Suppressor macrophage treated with lipopolysaccharide for 4 hours (primary cell): ENCODE measurements at regions not wholly inside any gene's neighbourhood (a gene's known extent, or its start where the extent isn't known, plus 50 kb on each side); places are given as distances from the start of the nearest gene placed in this dataset.

Experiments used
- DNase-seq: peaks from one replicate; pipeline ENCODE4 v3.0.0-alpha.2; 2020

DNA sequence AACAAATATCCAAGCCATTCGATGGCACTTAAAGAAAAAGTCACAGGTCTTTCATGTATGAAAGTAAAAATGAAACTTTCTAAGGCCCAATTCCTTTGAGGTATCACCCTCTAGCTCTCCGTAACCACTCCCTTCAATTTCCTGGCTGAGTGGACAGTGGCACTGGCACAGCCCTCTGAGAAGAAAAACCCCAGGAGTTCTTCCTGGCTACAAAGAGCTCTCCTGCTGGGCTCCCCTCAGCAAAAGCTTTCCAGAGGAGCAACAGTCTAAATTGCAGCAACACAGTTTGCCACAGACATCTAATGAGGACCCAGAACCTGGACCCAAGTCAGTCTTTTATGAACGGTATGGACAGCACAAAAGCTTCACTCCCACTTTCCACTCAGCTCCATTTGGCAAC lies 71.8 kb downstream of the FUNDC1 start:
- no peak for DNase-seq

DNA sequence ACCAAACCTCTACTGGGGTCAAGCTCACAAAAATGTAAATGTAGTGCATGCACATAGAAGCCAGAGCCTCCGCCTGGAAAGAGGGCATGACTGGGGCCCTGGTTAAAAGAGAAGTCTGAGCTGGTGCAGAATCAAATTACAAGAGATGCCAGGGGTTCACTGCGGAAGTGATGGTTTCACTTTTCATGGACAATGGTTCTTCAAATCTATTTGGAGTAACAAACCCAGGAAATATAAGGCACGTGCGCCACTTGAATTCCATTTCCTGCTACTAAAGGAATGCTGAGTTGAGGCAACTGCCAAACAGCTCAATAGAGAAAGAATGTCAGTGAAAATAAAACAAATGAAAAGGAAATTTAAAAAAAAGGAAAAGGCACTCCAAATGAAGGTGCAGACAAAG lies 79.8 kb downstream of the FUNDC1 start:
- peak; percentile 52 for DNase-seq

DNA sequence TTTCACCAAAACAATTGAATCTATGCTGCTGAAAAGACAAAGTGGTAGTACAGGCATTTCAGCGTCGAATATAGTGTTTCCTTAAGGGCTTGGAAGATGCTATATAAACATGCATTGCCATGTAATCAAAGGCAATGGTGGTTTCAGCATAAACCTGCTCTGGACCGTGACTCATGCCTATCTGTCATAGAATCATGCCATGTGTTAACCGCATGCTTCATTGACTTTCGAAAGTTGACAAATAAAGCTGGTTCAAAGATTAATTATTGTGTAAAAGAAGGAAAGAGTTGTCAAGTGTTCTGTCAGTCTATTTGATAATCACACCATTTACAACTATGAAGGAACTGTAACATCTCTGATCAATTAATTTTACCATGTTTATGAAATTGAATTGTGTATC lies 83.2 kb downstream of the FUNDC1 start:
- no peak for DNase-seq

DNA sequence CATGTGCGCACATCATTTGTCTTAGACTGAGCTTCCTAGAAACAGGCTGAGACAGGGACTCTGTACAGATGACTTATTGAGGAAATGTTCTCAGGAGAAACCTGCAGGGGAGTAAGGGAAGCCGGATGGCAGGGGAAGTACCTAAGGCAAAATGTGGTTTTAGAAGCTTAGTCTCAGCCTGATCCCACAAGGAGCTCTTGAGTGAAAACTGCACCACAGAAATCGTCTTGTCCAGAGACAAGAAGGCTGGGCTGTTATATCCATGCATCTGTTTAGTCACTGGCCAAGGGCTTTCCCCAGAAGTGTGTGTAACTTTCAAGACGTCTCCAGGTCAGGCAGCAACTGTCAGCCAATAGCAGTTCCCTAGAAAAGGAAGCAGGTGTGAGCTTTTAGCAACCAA lies 86.0 kb downstream of the FUNDC1 start:
- DNase-seq, result no peak

DNA sequence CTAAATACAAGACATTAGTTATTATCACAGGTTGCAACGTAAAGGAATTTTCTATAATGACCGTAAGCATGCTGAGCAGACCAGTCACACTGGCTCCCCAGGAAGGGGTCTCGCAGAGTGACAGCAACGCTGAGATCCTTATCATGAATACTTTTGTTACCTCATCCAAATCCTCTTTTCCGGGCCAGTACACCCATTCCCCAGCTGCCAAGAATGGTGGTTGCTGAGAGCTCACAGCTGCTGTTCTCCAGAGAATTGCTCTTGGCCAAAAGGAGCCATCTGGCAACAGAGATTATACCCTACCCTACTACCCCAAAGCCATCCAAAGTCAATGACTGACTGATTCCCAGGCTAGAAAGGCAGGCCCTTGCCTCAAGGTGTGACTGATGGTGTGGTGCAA lies 91.6 kb downstream of the FUNDC1 start:
- DNase-seq, result no peak

DNA sequence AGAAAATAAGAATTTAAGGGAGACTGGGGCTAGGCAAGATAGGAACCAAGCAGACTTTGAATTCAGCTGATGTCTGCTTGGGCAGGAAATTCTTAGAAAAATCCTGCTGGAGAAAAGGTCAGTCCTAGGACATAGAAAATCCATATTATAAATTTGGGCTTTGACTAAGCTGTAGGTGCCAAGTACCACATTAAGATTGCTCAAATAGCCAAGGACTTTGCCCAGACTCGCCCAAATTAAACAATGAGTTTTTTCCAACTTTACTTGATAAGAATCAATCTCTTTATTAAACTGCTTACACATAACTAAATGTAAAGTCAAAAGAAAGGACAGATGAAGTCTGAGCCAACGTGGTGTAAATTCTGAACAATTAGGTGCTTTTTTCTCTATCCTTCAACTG lies 95.4 kb downstream of the FUNDC1 start:
- no peak for DNase-seq

DNA sequence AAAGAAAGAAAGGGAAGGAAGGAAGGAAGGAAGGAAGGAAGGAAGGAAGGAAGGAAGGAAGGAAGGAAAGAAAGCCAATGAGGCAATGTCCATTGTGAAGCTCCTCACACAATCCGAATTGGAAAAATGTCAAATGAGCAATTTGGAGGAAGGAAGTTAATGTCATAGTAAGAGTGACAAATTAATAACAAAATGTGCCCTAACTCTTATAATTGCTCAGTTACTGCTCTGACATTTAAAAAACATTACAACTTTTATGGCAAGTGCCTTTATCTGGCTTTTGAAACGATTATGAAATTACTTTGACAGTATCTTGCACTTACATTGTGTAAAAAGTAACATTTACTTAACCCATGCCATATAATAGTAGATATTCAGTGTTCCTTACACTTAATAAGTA lies 96.5 kb upstream of the EFHC2 start:
- no peak for DNase-seq

DNA sequence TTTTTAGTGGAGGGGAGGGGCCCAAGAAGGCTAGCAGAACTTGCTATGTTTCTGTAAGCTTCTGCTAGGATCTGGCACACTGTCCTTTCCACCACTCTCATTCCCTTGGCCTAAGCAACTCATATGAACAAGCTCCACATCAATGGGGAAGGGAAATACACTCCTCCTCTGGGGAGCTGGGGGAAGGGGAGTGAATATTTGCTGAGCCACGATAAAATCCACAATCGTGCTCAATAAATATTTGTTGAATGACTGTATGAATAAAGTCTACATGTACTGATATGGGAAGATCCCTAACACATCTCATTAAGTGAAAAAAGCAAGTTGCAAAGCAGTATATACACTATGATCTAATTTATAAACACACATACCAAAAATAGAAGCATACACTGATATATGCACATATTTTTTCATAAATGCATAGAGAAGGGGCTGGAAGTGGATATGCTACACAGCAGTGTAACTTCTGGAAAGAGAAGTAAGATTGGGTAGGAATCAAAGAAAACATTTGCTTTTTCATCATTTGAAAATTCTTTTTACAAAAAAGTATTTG lies 95.8 kb upstream of the EFHC2 start:
- DNase-seq, result no peak

DNA sequence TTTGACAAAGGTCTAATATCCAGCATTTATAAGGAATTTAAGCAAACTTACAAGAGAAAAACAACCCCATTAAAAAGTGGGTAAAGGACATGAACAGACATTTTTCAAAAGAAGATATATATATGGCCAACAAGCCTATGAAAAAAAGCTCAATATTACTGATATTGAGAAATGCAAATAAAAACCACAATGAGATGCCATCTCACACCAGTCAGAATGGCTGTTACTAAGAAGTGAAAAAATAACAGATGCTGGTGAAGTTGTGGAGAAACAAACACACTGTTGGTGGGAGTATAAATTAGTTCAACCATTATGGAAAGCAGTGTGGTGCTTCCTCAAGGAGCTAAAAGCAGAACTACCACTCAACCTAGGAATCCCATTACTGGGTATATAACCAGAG lies 91.6 kb upstream of the EFHC2 start:
- DNase-seq, result no peak

DNA sequence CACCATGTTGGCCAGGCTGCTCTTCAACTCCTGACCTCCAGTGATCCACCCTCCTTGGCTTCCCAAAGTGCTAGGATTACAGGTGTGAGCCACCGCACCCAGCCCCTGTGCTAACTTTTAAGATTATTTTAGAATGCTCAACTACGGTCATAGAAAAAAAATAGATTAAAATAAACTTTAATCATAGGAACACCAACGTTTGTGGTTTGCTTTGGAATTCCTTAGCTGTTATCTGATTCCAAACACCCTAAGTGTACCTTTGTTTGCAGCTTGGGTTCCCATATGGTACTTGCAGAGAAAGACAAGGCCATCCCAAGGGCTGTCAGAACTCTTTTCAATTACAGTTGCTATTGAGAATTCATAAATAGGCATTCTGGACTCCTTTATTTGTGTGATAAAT lies 90.1 kb upstream of the EFHC2 start:
- no peak for DNase-seq

DNA sequence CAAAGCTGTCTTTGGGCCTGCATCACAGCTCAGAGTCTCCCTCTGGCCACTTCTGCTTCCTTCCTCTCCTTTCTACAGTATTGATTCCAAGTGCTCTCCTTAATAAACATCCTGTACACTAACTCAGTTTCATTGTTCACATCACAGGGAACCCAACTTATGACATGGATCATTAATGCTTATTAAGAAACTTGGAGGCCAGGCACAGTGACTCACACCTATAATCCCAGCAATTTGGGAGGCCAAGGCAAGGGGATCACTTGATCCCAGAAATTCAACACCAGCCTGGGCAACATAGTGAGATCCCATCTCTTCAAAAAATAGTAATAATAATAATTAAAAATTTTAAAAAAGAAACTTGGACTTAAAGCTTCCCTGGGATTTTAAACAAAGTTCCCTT lies 89.2 kb upstream of the EFHC2 start:
- no peak for DNase-seq

DNA sequence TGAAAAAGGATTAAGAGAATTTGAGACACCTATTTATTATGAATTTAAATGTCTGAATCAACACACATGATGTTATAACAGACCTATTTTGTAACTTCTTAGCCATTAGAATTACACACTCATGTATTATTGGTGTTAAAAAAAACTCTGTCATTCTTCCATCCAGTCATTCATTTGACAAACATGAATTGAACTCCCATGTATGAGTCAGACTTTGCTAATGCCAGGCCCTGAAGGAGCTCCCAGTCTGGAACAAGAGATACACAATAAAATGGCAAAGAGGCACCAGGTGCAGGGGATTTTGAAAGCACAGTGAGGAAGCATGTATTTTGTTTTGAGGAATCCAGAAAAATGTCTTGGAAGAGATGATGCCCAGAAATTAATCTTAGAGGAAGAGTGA lies 87.7 kb upstream of the EFHC2 start:
- DNase-seq, result peak; percentile 29

DNA sequence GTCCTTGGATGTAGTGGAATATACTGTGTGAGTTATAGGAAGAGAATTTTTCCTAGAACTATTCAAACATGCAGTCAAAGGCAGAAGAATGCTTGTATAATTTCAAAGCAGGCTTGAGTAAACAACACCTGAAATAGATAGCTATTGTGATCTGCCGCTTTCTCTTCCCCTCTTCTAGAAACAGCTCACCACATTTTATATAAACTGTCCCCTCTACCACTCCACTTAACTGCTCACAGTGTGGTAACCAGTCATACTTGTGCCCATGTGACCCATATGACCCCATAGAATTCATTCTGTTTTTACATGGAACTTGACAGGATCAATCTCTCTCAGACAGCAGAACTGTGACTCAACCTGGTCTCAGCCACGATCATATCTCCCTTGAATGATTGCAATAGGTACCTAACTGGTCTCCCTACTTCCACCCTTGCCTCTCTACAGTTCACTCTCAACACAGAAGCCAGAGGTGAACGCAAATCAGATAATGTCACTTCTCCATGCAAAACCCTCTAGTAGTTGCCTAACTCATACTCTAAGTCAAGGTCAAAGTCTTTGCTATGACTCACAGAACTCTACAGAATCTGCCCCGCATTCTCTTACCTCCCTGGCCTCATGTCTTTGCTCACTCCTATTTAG lies 85.6 kb upstream of the EFHC2 start:
- no peak for DNase-seq

DNA sequence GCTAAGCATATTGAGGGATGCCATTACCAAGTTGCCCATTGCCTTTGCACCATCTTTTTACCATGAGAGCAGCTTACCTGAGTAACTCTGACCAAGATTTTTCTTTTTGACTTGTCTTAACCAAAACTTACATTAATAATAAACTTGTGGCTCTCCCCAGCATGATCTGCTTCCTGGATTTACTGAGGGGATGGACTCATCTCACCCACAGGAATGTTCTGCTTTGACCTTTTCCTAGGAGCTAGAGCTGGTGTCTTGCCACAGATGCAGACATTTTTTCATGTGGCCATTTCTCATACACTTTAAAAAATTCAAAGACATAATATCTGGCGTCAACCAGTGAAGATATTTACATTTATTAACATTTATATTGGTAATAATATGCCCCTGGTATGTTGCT lies 79.2 kb upstream of the EFHC2 start:
- DNase-seq, result no peak

DNA sequence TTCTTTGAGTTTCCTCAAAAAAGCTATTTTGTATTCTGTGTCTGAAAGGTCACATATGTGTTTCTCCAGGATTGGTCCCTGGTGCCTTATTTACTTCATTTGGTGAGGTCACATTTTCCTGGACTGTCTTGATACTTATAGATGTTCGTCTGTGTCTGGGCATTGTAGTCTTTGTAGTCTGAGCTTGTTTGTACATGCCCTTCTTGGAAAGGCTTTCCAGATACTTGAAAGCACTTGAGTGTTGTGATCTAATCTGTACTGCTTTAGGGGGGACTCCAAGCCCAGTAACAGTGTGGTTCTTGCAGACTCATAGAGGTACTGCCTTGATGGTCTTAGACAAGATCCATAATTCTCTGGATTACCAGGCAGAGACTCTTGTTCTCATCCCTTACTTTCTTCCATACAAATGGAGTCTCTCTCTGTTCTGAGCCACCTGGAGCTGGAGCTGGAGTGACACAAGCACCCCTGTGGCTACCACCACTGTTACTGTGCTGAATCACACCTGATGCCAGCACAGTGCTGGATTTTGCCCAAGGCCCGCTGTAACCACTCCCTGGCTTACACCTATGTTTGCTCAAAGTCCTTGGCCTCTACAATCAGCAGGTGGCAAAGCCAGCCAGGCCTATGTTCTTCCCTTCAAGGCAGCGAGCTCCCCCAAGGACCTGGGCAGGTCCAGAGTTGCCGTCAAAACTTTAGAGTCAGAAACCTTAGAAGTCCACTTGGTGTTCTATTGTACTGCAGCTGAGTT lies 72.3 kb upstream of the EFHC2 start:
- DNase-seq, result no peak

DNA sequence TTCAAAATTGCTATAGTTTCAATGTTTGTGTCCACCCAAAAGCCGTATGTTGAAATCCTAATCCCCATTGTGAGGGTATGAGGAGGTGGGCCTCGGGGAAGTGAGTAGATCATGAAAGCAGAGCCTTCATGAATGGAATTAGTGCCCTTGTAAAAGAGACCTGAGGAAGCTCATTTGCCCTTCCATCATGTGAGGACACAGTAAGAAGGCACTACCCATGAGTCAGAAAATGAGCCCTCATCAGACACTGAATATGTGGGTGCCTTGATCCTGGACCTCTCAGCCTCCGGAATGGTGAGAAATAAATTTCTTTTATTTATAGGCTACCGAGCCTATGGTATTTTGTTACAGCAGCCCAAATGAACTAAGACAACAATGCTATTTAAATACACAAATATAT lies 57.7 kb upstream of the EFHC2 start:
- DNase-seq, result peak; percentile 27

DNA sequence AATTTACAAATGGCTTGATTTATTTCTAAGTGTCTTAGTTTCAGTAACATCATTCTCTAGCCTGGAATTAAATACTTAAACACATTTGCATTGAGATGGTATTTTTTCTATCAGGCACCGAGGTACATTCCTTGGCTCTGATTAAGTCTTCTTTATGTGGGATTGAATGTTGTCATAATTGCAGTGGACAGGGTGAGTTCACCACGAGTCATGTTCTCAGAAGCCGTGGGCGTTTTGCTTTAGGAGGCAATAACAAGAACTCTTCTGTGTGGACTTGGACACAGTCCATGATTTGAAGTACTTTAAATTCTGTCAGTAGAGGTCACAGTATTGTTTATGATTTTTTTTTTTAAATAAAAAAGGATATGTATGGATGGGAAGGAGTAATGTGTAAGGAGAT lies 57.1 kb upstream of the EFHC2 start:
- peak; percentile 79 for DNase-seq

DNA sequence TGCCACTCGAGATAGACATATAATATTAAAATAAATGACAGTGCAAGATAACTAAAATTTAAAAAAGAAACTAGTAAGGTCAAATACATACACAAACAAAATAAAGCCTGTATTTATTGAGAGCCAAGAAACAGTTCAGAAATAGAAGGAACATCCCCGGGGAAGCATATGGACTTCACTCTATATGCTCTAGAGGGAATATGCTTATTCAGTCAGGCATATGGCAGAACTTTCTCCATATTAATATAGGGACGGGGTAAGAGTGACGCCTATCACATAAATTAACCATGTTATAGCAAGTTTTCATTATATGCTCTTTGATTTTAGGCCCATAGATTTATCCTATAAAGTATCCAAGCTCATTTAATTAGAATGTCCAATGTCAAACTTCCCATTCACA lies 56.7 kb upstream of the EFHC2 start:
- no peak for DNase-seq
